Urothelium cell line (cell line): ENCODE measurements at regions not wholly inside any gene's neighbourhood (a gene's known extent, or its start where the extent isn't known, plus 50 kb on each side); places are given as distances from the start of the nearest gene placed in this dataset.
"Not testable (repeated sequence)": the region's sequence is repeated elsewhere in the genome, so short reads cannot be mapped to it uniquely, and the experiment has no call there.

Source experiments
- DNase-seq: peaks from one replicate; pipeline ENCODE4 v3.0.0; 2011; ENCODE audit warnings: low spot score, mixed read lengths
- FAIRE-seq: peaks from 2 replicates; lab custom pipeline; 2011; peaks lifted over from hg19 to GRCh38; lab: Jason Lieb, UNC

- FAIRE-seq = no peak
- DNase-seq = peak; percentile 13
Observed at GRCh38 chr20:60095456-60095855, 137.2 kb downstream of the CDH26 start.

- no peak for DNase-seq
- FAIRE-seq = no peak
Observed at GRCh38 chr20:60096166-60096565, 137.9 kb downstream of the CDH26 start.

- FAIRE-seq (no peak), DNase-seq (no peak)
Observed at GRCh38 chr20:60097285-60097684, 139.1 kb downstream of the CDH26 start.

GRCh38 chr20:60100780-60101179, 142.6 kb downstream of the CDH26 start:
- no peak for FAIRE-seq
- DNase-seq = no peak

- DNase-seq = peak; percentile 40
- no peak for FAIRE-seq
Observed at GRCh38 chr20:60101201-60101890, 143.1 kb downstream of the CDH26 start.

- FAIRE-seq (no peak), DNase-seq (peak; percentile 54)
Observed at GRCh38 chr20:60101891-60102281, 143.7 kb downstream of the CDH26 start.

GRCh38 chr20:60102665-60103210, 144.5 kb downstream of the CDH26 start:
- FAIRE-seq (no peak), DNase-seq (no peak)

- no peak for FAIRE-seq
- no peak for DNase-seq
Observed at GRCh38 chr20:60104993-60105803, 147.0 kb downstream of the CDH26 start.

- DNase-seq, FAIRE-seq: not testable (repeated sequence)
Observed at GRCh38 chr20:60106186-60106585, 148.0 kb downstream of the CDH26 start.

GRCh38 chr20:60107621-60108390, 149.6 kb downstream of the CDH26 start:
- DNase-seq (no peak), FAIRE-seq (no peak)

- FAIRE-seq (no peak), DNase-seq (peak; percentile 52)
Observed at GRCh38 chr20:60108397-60108796, 150.2 kb downstream of the CDH26 start.

GRCh38 chr20:60113024-60113724, 155.0 kb downstream of the CDH26 start:
- no peak for FAIRE-seq
- no peak for DNase-seq

GRCh38 chr20:60113771-60114170, 155.5 kb downstream of the CDH26 start:
- DNase-seq (no peak), FAIRE-seq (no peak)

- no peak for DNase-seq
- no peak for FAIRE-seq
Observed at GRCh38 chr20:60115451-60115850, 157.2 kb downstream of the CDH26 start.

GRCh38 chr20:60116128-60116909, 158.1 kb downstream of the CDH26 start:
- no peak for FAIRE-seq
- no peak for DNase-seq

- FAIRE-seq = no peak
- DNase-seq = no peak
Observed at GRCh38 chr20:60117065-60117464, 158.8 kb downstream of the CDH26 start.

- FAIRE-seq = no peak
- no peak for DNase-seq
Observed at GRCh38 chr20:60121903-60122302, 163.7 kb downstream of the CDH26 start.

- no peak for DNase-seq
- FAIRE-seq = no peak
Observed at GRCh38 chr20:60122671-60123070, 164.4 kb downstream of the CDH26 start.

GRCh38 chr20:60123096-60123495, 164.9 kb downstream of the CDH26 start:
- DNase-seq = no peak
- FAIRE-seq = no peak

- no peak for FAIRE-seq
- DNase-seq = no peak
Observed at GRCh38 chr20:60123652-60124051, 165.4 kb downstream of the CDH26 start.
